Mesothelial cell of epicardium (in vitro differentiated cells): ENCODE measurements at regions not wholly inside any gene's neighbourhood (a gene's known extent, or its start where the extent isn't known, plus 50 kb on each side); places are given as distances from the start of the nearest gene placed in this dataset.

Experiments used
- DNase-seq, 2 experiments: peaks; one replicate each; pipeline ENCODE4 v3.0.0; 2021; ENCODE audit warnings: low spot score in 2 of 2; ENCODE audit not compliant: unreplicated experiment in 2 of 2
- H3K27ac Mint-ChIP-seq: 2 replicates; pipeline ENCODE4 v1.8.0; 2021; ENCODE audit warnings: mixed read lengths
- H3K27me3 Mint-ChIP-seq: 2 replicates; pipeline ENCODE4 v1.8.0; 2021; ENCODE audit warnings: low read depth, mixed read lengths
- H3K36me3 Mint-ChIP-seq: 2 replicates; pipeline ENCODE4 v1.8.0; 2021; ENCODE audit warnings: mixed read lengths
- H3K4me1 Mint-ChIP-seq: 2 replicates; pipeline ENCODE4 v1.8.0; 2021; ENCODE audit warnings: mixed read lengths
- H3K4me3 Mint-ChIP-seq: 2 replicates; pipeline ENCODE4 v1.8.0; 2021; ENCODE audit warnings: mild to moderate bottlenecking, moderate library complexity, mixed read lengths
- H3K9me3 Mint-ChIP-seq: 2 replicates; pipeline ENCODE4 v1.8.0; 2021; ENCODE audit warnings: mixed read lengths
- TF ChIP-seq, protein P1 (sequence below): fragments of 200-600 bp; sonication (generic); IDR thresholded peaks from one replicate; pipeline ENCODE4 v1.5.0; 2021; ENCODE audit warnings: antibody characterized with exemption; ENCODE audit not compliant: unreplicated experiment

DNA sequence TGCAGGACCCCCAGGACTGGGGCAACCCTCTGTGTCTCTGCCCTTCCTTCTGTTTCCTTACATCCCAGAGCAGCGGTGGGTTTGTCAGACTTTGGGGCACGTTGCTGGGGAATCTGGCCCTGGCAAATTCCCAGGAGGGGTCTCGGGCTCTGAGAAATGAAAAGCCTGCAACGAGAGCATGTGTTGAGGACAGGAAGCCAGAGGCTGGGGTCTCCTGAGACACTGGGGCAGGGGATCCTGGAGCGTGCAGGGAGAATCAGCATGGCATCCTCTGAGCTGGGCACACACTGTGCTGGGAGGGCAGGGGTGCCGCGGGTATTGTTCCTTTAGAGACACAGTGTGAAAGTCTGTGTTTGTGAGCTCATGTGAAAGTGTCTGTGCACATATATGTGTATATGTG, 279.9 kb upstream of the PPP2R2D start:
- no peak overlapping the region for H3K27ac Mint-ChIP-seq
- H3K27me3 Mint-ChIP-seq: no peaks in the 10 kb centered on the region
- TF ChIP-seq, protein P1, sequence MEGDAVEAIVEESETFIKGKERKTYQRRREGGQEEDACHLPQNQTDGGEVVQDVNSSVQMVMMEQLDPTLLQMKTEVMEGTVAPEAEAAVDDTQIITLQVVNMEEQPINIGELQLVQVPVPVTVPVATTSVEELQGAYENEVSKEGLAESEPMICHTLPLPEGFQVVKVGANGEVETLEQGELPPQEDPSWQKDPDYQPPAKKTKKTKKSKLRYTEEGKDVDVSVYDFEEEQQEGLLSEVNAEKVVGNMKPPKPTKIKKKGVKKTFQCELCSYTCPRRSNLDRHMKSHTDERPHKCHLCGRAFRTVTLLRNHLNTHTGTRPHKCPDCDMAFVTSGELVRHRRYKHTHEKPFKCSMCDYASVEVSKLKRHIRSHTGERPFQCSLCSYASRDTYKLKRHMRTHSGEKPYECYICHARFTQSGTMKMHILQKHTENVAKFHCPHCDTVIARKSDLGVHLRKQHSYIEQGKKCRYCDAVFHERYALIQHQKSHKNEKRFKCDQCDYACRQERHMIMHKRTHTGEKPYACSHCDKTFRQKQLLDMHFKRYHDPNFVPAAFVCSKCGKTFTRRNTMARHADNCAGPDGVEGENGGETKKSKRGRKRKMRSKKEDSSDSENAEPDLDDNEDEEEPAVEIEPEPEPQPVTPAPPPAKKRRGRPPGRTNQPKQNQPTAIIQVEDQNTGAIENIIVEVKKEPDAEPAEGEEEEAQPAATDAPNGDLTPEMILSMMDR: no peak
- H3K36me3 Mint-ChIP-seq: no peaks in the 10 kb centered on the region
- no peak overlapping the region for H3K4me3 Mint-ChIP-seq
- no peak for DNase-seq
- H3K4me1 Mint-ChIP-seq: no peaks in the 10 kb centered on the region
- H3K9me3 Mint-ChIP-seq: no peaks in the 10 kb centered on the region

GRCh38 chr10:131621784-131622624, 278.8 kb upstream of the PPP2R2D start:
- peaks cover 1% of the 10 kb centered on the region for H3K36me3 Mint-ChIP-seq
- DNase-seq: no peak
- H3K27me3 Mint-ChIP-seq: no peaks in the 10 kb centered on the region
- H3K9me3 Mint-ChIP-seq: peaks cover 5% of the 10 kb centered on the region
- TF ChIP-seq, protein P1: no peak
- no peak overlapping the region for H3K4me3 Mint-ChIP-seq
- no peak overlapping the region for H3K27ac Mint-ChIP-seq
- H3K4me1 Mint-ChIP-seq: no peaks in the 10 kb centered on the region

DNA sequence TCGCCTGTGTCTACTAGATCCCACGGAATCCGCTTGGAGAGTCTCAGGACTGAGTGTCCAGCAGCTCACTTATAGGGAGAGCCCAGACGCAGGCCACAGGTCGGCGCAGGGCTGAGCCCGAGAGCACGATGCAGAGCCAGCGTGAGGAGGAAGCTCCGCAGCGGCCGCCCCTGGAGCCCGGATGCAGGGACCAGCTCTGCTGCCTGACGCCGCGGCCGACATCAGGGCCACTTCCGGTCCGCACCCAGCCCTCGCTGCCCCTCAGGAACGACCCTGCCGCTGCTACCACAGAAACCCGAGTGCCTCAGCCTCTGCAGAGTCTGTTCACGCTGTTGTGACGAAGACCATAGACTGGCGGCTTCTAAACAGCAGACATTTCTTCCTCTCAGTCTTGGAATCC, 275.8 kb upstream of the PPP2R2D start:
- TF ChIP-seq, protein P1: no peak
- Mint-ChIP-seq H3K36me3 (peaks cover 1% of the 10 kb centered on the region), H3K27me3 (peaks cover 8% of the 10 kb centered on the region), H3K27ac (no peak overlapping the region), H3K4me1 (no peaks in the 10 kb centered on the region), H3K4me3 (no peak overlapping the region), H3K9me3 (peaks cover 21% of the 10 kb centered on the region)
- DNase-seq: no peak

GRCh38 chr10:131626274-131626673, 274.5 kb upstream of the PPP2R2D start:
- H3K9me3 Mint-ChIP-seq: peaks cover 21% of the 10 kb centered on the region
- H3K4me1 Mint-ChIP-seq: no peaks in the 10 kb centered on the region
- no peak overlapping the region for H3K27ac Mint-ChIP-seq
- TF ChIP-seq, protein P1: no peak
- no peak overlapping the region for H3K4me3 Mint-ChIP-seq
- peaks cover 1% of the 10 kb centered on the region for H3K36me3 Mint-ChIP-seq
- no peak for DNase-seq
- H3K27me3 Mint-ChIP-seq: peaks cover 13% of the 10 kb centered on the region

- Mint-ChIP-seq H3K27me3 (peaks cover 14% of the 10 kb centered on the region), H3K4me3 (no peak overlapping the region), H3K4me1 (no peaks in the 10 kb centered on the region), H3K9me3 (peaks cover 29% of the 10 kb centered on the region), H3K36me3 (peaks cover 1% of the 10 kb centered on the region), H3K27ac (no peak overlapping the region)
- TF ChIP-seq, protein P1: no peak
- no peak for DNase-seq
Observed at GRCh38 chr10:131629026-131629770, 271.6 kb upstream of the PPP2R2D start.
